ENCODE measurements at regions not wholly inside any gene's neighbourhood (a gene's known extent, or its start where the extent isn't known, plus 50 kb on each side); places are given as distances from the start of the nearest gene placed in this dataset.

DNA sequence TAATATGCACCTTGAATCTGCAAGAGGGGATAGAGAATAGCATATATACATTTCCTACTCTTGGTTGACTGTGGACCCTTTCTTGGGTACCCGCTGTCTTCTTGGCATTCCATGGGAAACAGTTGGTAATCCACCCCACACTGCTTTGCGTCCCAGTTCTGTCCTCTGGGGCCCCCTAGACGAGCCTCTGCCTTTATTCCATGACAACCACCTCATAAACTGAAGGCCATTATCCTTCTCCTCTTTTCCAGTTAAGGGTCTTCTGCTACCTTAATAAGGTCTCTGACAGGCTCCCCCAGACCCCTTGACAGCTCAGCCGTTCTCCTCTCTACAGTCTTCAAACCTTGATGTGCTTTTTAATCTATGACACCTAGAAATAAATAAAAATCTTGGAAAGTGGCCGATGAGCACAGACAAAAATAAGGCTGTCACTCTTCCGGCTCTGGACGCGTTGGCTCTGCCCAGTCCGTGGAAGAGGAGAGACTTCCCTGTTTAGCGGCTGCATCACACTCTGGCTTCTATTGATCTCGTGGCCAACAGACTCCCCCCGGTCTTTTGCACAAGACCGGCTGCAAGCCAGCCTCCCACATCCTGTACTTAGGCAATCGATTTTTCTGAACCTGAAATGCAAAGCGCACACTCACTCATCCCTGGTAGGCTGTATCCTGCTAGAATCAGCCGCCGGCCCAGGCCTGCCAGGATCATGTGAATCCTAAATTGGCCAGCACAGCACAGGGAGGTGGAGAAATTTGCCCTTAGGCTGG, 251.0 kb upstream of the TLE3 start:
- peak; percentile 5 for DNase-seq (ENCODE audit: low read depth)

DNA sequence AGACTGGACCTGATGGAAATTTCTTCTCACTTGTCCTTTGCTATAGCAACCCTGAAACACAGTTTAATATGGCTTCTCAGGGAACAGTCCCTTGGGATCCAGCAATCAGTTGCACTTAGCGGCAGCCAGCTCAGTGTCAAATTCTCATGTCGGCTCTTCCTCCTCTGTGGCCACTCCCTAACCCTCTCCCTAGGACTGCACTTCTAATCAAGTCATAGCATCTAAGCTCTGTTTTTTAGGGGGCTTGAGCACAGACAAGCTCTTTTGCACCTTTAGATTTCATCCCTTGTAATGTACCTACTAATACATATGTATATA, 250.5 kb upstream of the TLE3 start:
- no peak for DNase-seq (ENCODE audit: low read depth)

DNA sequence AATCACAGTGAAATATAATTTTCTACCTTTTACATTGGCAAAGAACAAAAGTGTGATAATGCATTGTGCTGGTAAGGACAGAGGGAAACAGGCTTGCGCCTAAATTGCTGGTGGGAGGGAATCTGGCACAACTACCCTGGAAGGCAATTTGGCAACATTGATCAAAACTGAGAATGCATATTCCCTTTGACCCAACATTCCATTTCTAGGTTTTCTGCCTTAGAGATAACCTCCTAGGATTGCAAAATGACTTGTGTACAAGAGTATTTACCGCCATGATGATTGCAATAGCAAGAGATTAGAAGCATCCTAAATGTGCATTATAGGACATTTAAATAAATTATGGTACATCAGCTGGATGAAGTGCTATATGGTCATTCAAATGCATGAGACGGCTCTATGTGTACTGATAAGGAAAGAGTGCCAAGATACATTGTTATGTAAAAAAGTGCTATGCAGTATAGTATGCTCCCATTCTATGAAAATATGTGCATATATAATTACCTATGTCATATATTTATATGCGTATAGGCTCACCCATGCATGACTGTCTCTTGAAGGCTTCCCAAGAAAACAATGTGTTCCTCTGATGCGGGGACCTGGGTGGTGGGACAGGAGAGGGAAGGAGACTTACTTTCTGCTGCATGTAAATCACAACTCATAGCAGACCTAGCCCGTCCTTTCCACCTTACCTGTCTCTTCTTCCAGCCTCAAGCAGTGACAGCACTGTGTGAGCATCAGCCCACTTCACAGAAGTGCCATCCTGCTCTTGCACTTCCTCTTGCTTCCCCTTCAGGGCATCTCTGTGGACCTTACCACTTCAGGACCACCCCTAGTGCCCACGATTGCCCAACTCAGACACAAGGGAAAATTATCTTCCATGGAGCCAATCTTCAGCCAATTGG, 249.9 kb upstream of the TLE3 start:
- no peak for DNase-seq (ENCODE audit: low read depth)

DNA sequence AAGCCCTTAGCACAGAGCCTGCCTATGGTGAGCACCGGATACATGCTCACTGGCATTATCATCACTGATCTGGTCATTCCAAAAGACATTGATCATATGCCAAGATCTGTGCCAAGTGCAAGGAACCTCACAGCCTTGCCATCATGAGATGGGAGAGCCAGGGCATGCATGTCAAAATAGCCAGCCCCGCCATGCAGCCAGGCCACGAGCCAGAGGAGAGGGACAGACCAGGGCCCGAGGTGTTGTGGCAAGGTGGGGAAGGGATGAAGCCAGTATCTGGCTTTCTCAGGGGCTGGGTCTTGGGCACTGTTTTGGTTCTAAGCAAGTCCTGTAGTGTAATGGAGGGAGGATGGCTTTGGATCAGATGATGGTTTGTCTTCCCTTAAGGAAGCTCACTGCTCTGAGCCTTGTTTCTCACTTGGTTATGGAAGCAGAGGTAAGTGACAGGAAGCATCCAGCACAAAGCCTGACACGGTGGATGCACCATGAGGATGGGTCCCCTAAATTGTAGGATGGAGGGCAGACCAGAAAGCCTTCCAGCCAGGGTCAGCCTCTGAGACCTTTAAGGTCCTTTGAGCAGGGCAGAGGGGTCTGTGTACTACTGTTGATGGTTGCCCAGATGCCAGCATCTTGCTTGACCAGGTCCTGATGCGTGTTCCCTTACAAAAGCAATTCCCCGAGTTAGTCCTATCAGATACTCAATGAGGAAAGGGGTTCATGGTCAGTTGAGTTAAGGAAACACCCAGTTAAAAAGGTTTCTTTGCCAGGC, 247.7 kb upstream of the TLE3 start:
- DNase-seq (ENCODE audit: low read depth), result no peak

DNA sequence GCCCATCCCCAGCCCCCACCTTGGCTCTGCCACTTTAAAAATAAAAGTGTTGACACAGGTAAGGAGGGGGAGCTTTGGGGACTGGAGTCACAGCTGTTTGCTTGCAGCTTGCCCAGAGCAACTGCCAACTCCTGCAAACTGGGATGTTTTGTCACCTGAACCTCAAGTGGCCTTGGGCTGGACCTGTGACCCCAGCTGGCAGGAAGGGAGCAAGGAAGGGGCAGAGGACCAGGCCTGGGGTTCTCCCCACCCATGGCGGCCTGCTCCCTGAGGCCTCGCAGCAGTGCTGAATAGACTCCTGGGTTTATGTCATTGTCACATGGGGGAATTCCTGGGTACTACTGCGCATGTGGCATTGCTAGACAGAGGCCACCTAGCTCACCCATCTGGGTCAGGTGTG, 246.9 kb upstream of the TLE3 start:
- DNase-seq (ENCODE audit: low read depth), result no peak

DNA sequence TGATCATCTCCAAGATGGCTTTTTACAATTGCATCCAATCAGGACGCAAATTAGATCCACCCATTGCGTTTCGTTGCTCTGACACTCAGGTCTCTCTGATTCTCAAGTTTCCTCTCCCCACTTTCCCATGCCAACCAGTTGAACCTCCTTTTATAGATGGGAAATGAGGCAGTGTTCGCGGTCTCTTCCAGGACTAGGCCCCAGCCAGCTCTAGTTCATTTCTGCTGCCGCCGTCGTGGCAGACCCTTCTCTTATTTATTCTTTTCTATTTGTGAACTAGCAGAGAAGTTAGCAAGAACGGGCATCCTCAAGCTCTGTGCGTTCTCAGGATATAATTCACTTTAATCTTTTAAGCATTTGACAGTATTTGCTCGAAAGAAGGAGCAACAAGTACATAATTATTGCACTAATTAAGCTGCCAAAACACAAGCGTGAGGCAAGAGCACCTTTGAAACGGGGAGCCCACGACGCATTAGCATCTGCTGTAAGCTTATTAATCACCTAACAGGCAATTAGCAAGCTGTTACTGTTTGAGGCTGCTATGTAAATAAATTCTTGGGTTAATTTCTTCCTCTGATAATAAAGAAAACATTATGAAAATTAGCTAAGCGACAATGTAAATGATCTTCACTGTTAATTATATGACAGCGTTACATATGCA, 246.4 kb upstream of the TLE3 start:
- no peak for DNase-seq (ENCODE audit: low read depth)

DNA sequence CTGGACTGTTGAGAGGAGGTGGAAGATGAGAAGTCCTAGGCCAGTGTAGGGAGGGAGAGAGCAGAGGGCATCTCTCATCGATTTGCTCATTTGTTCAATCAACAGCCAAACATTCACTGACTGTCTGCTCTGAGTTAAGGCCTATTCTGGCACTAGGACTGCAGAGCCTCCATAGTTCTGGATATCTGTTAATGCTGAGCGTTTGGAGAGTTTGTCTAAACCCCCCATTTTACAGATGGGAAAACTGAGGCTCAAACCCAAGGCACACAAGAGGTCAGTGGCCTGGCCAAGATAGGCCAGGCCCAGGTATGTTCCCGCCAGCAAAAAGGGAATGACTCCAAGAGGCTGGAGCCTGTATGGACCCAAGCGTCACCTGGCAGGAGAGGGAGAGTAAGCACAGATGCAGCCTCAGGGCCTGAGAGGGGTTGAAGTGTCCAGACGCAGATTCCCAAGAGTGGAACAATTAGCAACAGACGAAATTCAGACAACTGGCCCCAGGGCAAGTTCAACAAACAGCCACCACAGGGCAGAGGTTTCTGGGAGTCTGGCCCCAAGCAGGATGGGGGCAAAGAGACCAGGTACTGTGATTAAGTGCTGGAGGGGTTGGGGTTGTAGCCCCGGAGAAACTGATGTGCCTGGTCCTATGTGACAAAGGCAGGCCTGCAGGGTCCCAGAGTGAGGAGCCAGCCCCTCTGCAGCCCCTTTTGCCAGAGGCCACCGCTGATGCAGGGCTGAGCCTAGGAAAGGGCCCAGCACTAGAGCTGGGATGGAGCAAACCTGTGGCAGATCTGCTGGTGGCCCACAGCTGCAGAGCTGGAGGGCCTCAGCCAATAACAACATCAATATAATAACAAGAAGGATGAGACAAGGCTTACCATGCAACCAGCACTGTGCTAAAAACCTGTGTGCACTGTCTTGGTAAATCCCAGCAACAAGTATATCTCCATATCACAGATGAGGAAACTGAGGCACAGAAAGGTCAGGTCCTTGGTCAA, 245.1 kb upstream of the TLE3 start:
- DNase-seq (ENCODE audit: low read depth), result no peak

DNA sequence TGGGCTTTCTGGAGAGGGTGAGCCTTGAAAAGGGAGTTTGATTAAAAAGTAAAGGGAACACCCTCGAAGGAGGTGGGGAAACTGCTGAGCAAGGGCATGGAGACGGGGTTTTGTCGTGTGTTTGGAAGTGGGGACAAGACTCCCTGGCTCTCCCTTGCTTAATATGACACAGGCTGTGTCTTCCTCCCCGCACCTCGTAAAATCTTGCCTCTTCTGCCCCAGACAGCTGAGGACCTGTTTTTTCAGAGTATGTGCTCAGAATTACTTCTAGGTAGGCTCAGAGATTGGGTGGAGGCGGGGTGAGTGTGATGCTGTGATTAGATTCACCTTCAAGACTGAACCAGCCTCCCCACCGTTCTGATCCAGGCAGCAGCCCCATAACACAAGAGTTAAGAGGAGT, 244.4 kb upstream of the TLE3 start:
- DNase-seq (ENCODE audit: low read depth), result no peak

DNA sequence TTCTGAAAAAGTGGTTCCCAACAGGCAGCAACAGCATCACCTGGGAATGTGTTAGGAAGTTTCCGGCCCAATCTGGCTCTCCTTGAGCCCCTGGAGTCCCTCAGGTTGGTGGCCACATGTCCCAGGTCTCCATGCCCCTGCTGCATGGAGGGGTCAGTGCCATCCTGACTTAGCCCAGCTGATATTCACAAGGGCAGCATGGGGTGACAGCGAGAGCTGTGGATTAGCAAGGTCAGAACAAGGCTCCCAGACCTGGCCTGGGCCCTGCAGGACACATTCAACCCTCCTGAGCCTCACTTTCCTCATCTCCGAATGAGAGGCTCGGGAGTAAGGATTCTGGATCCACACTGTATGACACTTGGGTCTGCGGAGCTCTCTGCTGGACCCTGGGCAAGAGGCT, 243.8 kb upstream of the TLE3 start:
- no peak for DNase-seq (ENCODE audit: low read depth)

DNA sequence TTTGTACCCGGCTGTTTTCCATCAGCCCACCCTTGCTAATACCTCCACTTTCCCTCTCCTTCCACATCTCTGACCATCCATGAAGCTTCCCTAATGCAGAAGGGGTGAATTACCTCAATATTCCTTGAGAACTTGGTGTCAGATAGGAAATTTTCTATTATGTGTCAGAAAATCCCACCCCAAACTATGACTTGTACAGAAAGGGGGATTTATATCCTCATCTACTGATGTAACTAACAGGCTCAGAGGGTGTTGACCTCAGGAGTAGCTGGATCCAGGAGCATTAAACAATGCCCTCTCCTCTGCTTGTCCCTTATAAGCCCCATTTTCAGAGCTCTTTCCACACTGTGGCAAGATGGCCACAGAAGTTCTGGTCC, 242.8 kb upstream of the TLE3 start:
- no peak for DNase-seq (ENCODE audit: low read depth)

DNA sequence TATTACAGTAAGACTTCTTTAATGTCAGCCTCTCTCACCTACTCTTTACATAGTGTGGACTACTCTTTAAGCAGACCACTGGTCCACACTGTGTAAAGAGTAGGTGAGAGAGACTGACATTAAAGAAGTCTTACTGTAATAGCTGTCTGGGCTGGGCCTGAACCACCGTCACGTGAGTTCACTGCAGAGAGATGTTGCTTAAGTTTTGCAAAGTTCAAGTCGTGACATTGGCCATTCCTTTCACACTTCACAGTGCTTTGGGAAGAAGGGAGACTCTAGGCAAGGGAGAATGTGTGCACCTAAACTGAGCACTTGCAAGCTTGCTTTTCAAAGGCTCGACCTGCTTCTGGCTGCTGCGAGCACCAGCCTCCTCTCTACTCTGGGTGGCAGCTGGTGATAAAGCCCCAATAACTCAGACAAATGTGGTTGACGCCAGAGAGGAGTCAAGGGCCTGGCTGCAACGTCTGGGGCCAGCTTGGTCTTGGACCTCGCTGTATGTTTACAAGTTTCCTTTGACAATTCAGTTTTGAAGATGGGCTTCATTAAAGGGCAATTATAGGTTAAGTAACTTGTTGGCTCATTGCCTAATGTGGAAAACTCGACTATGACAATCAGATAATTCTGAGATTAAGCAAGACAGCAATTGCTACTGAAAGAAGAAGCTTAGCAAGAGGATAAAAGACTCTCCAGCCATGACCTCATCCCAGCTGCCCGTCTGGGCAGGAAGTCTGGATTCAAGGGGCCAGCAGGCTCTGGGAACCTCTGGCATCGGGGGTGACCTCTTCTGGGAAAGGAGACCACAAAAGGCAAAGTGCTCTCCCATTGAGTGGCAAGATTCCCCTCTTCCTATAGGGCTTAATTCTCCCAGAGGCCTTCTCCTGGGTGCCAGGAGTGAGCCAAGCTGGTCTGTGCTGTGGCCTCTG, 242.1 kb upstream of the TLE3 start:
- peak; percentile 27 for DNase-seq (ENCODE audit: low read depth)

DNA sequence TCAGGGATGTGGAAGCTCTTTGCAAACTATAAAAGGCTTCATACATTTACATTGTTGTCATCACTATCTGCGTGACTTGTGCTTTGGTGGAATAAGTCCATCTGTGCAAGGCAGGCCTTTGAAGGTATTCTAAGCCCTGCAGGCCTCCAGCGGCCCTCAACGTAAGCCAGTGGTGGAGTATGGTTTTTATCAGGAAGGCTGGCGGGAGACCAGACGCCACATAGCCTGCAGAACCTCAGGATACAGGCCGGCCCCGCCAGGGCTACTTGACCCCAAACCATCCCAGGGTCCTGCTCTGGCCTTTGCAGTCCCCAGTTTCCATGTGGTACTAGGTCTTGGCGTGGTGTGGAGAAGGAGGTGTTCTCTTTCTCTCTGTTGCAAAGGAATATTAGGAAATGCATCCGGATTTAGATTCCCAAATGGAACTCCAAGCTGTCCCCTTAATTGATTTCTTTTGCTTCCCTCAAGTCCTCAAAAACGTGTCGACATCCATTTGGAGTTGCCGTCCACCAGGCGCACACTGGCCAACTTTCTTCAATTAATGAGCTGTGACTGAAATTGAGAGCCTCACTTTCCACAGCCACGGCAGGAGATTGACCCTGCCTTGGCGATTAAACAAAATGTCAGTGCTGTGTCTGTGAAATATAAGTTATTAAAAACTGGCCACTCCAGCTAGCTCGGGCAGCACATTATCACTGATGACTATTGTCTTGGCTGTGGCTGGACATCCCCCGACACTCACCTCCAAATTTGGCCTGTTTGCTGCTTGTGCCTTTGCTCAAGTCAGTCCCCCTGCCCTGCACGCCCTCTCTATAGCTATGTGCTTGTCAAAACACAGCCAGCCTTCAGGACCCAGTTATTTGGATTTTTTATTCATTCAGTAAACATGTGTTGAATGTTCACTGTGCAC, 239.8 kb upstream of the TLE3 start:
- no peak for DNase-seq (ENCODE audit: low read depth)

DNA sequence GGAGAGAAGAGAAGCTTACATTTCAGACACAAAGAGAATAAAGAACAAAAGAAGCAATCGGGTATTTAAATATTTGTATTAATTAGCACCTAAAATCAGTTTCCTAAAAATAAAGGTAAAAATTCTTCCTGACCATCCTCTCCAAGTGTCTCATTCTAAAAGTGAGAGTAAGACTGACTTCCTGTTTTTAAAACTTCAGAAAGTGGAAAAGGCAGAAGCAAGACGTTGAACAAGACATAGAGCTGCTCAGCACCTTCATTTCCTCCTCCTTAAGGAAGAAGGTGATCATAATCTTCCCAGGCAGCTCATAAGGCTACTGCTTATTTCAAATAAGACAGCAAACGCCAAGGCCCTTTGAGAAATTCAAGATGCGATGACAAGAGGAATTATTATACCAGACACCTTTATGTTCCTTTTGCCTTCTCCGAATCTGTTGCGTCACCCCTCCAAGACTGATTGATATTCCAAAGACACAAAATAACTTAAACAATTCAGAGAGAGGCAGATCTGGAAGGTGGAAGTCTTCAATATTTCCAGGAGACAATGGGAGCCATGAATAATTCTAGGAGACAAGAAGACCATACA, 238.8 kb upstream of the TLE3 start:
- no peak for DNase-seq (ENCODE audit: low read depth)

DNA sequence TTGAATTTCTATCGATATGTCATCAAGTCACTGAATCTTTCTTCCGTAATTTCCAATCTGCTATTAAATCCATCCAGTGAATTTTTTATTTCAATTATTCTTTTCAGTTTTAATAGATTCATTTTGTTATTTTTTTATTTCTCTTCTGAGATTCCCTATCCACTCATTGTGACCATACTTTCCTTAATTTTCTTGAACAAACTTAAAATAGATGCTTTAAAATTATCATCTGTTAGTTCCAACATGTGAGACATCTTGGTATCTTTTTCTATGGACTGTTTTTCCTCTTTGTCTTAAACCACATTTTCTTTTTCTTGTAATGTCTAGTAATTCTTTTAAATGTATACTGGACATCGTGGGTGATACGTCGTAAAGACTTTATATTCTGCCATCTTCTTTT, 236.6 kb upstream of the TLE3 start:
- DNase-seq (ENCODE audit: low read depth), result no peak

DNA sequence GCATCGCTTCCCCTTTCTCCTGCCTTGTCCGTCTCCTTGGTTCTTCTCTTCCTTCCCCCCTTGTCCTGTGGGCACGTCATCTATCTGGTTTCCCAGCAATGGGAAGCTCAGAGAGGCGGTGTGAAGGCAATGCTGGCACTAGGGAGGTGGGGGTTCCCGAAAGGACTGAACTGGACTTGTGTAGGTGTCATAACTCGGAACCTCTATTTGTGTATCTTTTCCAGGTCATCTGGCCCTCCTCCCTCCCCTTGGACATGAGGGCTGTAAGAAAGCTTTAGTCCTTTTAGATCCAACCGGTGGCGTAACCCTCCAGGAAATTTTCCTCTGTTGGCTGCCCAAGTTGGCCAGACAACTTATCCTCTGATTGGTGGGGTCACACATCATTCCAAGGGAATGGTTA, 231.5 kb upstream of the TLE3 start:
- no peak for DNase-seq (ENCODE audit: low read depth)

DNA sequence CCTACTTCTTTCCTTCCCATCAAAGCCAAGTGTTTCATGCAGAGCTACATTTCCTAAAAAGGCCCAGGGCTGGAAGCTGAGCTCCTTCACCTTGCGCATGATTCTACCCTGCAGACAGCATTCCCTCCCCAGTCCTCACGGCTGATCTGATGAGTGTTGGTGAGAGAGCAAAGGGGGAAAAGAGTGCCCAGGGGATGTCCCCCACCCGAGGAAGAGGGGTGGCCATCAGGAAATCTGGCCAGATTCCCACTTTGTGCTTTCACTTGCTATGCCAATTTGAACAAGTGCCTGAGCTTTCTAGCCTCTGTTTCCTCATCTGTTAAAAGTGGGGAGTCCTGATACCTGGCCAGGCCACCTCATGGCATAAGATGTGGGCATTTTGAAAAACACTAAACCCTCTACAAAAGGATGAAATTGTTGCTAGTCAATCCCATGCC, 231.0 kb upstream of the TLE3 start:
- DNase-seq (ENCODE audit: low read depth), result no peak

DNA sequence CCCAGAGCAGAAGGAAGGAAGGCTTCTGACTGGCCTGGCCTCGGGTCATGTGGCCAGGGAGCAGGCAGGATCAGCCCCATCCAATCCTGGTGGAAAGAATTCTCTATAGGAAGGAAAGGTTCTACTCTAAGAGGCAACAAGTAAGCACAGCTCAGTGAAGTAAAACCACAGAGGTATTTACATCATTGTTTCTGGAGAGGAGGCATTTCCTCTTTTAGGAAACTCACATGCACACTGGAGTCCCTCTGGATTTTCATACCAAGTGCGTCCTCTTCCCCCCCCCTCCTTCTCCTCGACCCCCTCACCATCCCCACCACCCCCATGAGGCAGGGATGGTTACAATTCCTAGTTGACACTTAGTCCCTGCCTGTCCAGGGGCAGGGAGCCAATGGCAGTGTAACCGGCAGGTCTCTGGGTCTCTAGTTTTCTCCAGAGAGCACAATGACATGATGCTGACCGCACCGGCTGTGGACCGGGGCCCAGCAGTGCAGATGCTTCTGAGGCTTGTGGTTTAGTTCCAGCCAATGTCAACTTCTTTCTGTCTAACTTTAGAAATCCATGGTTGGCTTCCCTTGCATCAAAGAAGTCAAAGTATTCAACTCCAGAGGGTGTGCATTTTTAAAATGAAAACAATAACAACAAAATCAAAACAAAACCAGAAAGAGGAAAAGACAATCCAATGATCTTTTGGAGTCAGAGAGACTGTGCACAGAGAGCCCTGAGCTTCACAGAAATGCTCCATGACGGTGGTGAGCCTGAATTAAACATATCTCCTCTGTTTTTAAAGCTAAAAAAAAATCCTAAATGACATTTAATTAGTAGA, 230.3 kb upstream of the TLE3 start:
- peak; percentile 69 for DNase-seq (ENCODE audit: low read depth)

Data from M059J (cell line).